K562 (cell line): ENCODE measurements at regions not wholly inside any gene's neighbourhood (a gene's known extent, or its start where the extent isn't known, plus 50 kb on each side); places are given as distances from the start of the nearest gene placed in this dataset.

Experiments
- BDP1 ChIP-seq: IDR thresholded peaks from 3 replicates; pipeline ENCODE4 v1.6.1; 2011; ENCODE audit not compliant: insufficient read length, insufficient read depth
- NFATC3 ChIP-seq: fragments of 450-650 bp; IDR thresholded peaks from 2 replicates; pipeline ENCODE4 v1.6.1; 2017; ENCODE audit warnings: mild to moderate bottlenecking
- TRIM28 ChIP-seq: fragments of 450-650 bp; IDR thresholded peaks from 2 replicates; pipeline ENCODE4 v1.6.1; 2017
- TF ChIP-seq, protein P1 (sequence below), 2 experiments: fragments of 450-650 bp in 1 of 2; sonication (generic) in 1 of 2; formaldehyde crosslinking in 1 of 2; IDR thresholded peaks; 2 replicates each; pipeline versions ENCODE4 v1.7.1 to v1.9.0; 2016 to 2022; ENCODE audit warnings: inconsistent platforms in 1 of 2, mild to moderate bottlenecking in 1 of 2, missing genetic modification reagents in 1 of 2
- TF ChIP-seq, protein P2 (sequence below): fragments of 450-650 bp; formaldehyde crosslinking; conservative IDR thresholded peaks from 2 replicates; pipeline ENCODE4 v1.4.0; 2022; ENCODE audit warnings: mild to moderate bottlenecking, missing genetic modification characterization
- TF ChIP-seq, protein P3 (sequence below): fragments of 450-650 bp; IDR thresholded peaks from 2 replicates; pipeline ENCODE4 v1.6.1; 2016; ENCODE audit warnings: mild to moderate bottlenecking, moderate library complexity

DNA sequence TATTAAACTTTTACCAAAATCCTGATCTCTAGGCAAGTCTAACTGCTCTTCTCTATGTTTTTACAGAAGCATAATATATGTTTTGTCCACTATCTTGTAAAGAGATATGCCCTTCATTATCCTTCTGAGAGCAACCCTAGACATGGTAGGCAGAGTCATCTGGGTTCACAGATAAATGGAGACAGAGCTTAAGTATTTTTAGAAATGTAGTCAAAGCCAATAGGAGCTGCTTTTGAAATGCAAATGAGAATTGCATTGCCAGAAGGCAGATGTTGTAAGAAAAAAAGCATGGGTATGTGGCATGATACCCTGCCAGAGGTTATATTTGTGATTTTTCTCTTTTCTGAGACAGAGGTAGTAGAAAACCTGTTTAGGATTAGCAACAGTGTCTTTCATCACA lies 964.8 kb downstream of the SORCS3 start (continued):
- TF ChIP-seq, protein P1, sequence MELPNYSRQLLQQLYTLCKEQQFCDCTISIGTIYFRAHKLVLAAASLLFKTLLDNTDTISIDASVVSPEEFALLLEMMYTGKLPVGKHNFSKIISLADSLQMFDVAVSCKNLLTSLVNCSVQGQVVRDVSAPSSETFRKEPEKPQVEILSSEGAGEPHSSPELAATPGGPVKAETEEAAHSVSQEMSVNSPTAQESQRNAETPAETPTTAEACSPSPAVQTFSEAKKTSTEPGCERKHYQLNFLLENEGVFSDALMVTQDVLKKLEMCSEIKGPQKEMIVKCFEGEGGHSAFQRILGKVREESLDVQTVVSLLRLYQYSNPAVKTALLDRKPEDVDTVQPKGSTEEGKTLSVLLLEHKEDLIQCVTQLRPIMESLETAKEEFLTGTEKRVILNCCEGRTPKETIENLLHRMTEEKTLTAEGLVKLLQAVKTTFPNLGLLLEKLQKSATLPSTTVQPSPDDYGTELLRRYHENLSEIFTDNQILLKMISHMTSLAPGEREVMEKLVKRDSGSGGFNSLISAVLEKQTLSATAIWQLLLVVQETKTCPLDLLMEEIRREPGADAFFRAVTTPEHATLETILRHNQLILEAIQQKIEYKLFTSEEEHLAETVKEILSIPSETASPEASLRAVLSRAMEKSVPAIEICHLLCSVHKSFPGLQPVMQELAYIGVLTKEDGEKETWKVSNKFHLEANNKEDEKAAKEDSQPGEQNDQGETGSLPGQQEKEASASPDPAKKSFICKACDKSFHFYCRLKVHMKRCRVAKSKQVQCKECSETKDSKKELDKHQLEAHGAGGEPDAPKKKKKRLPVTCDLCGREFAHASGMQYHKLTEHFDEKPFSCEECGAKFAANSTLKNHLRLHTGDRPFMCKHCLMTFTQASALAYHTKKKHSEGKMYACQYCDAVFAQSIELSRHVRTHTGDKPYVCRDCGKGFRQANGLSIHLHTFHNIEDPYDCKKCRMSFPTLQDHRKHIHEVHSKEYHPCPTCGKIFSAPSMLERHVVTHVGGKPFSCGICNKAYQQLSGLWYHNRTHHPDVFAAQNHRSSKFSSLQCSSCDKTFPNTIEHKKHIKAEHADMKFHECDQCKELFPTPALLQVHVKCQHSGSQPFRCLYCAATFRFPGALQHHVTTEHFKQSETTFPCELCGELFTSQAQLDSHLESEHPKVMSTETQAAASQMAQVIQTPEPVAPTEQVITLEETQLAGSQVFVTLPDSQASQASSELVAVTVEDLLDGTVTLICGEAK (IDR thresholded peaks at IDR 0.05), result no peak
- TF ChIP-seq, protein P1 (CRISPR knock-in tag; IDR thresholded peaks at IDR 0.05), result no peak
- TF ChIP-seq NFATC3 (no peak), TRIM28 (no peak), BDP1 (no peak)
- TF ChIP-seq, protein P2, sequence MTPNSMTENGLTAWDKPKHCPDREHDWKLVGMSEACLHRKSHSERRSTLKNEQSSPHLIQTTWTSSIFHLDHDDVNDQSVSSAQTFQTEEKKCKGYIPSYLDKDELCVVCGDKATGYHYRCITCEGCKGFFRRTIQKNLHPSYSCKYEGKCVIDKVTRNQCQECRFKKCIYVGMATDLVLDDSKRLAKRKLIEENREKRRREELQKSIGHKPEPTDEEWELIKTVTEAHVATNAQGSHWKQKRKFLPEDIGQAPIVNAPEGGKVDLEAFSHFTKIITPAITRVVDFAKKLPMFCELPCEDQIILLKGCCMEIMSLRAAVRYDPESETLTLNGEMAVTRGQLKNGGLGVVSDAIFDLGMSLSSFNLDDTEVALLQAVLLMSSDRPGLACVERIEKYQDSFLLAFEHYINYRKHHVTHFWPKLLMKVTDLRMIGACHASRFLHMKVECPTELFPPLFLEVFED, result no peak
- TF ChIP-seq, protein P3, sequence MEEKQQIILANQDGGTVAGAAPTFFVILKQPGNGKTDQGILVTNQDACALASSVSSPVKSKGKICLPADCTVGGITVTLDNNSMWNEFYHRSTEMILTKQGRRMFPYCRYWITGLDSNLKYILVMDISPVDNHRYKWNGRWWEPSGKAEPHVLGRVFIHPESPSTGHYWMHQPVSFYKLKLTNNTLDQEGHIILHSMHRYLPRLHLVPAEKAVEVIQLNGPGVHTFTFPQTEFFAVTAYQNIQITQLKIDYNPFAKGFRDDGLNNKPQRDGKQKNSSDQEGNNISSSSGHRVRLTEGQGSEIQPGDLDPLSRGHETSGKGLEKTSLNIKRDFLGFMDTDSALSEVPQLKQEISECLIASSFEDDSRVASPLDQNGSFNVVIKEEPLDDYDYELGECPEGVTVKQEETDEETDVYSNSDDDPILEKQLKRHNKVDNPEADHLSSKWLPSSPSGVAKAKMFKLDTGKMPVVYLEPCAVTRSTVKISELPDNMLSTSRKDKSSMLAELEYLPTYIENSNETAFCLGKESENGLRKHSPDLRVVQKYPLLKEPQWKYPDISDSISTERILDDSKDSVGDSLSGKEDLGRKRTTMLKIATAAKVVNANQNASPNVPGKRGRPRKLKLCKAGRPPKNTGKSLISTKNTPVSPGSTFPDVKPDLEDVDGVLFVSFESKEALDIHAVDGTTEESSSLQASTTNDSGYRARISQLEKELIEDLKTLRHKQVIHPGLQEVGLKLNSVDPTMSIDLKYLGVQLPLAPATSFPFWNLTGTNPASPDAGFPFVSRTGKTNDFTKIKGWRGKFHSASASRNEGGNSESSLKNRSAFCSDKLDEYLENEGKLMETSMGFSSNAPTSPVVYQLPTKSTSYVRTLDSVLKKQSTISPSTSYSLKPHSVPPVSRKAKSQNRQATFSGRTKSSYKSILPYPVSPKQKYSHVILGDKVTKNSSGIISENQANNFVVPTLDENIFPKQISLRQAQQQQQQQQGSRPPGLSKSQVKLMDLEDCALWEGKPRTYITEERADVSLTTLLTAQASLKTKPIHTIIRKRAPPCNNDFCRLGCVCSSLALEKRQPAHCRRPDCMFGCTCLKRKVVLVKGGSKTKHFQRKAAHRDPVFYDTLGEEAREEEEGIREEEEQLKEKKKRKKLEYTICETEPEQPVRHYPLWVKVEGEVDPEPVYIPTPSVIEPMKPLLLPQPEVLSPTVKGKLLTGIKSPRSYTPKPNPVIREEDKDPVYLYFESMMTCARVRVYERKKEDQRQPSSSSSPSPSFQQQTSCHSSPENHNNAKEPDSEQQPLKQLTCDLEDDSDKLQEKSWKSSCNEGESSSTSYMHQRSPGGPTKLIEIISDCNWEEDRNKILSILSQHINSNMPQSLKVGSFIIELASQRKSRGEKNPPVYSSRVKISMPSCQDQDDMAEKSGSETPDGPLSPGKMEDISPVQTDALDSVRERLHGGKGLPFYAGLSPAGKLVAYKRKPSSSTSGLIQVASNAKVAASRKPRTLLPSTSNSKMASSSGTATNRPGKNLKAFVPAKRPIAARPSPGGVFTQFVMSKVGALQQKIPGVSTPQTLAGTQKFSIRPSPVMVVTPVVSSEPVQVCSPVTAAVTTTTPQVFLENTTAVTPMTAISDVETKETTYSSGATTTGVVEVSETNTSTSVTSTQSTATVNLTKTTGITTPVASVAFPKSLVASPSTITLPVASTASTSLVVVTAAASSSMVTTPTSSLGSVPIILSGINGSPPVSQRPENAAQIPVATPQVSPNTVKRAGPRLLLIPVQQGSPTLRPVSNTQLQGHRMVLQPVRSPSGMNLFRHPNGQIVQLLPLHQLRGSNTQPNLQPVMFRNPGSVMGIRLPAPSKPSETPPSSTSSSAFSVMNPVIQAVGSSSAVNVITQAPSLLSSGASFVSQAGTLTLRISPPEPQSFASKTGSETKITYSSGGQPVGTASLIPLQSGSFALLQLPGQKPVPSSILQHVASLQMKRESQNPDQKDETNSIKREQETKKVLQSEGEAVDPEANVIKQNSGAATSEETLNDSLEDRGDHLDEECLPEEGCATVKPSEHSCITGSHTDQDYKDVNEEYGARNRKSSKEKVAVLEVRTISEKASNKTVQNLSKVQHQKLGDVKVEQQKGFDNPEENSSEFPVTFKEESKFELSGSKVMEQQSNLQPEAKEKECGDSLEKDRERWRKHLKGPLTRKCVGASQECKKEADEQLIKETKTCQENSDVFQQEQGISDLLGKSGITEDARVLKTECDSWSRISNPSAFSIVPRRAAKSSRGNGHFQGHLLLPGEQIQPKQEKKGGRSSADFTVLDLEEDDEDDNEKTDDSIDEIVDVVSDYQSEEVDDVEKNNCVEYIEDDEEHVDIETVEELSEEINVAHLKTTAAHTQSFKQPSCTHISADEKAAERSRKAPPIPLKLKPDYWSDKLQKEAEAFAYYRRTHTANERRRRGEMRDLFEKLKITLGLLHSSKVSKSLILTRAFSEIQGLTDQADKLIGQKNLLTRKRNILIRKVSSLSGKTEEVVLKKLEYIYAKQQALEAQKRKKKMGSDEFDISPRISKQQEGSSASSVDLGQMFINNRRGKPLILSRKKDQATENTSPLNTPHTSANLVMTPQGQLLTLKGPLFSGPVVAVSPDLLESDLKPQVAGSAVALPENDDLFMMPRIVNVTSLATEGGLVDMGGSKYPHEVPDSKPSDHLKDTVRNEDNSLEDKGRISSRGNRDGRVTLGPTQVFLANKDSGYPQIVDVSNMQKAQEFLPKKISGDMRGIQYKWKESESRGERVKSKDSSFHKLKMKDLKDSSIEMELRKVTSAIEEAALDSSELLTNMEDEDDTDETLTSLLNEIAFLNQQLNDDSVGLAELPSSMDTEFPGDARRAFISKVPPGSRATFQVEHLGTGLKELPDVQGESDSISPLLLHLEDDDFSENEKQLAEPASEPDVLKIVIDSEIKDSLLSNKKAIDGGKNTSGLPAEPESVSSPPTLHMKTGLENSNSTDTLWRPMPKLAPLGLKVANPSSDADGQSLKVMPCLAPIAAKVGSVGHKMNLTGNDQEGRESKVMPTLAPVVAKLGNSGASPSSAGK, result no peak
